Dermis blood vessel endothelial cell (primary cell): ENCODE measurements at regions not wholly inside any gene's neighbourhood (a gene's known extent, or its start where the extent isn't known, plus 50 kb on each side); places are given as distances from the start of the nearest gene placed in this dataset.

Source experiments
- DNase-seq: peaks from one replicate; pipeline ENCODE4 v3.0.0; 2010

GRCh38 chr4:18294021-18294420 is 272.5 kb upstream of the LCORL start:
- no peak for DNase-seq

GRCh38 chr4:18292411-18292810 is 270.9 kb upstream of the LCORL start:
- DNase-seq = no peak

- DNase-seq = no peak
These were observed 270.4 kb upstream of the LCORL start for GRCh38 chr4:18291981-18292380.

GRCh38 chr4:18291256-18291655 is 269.7 kb upstream of the LCORL start:
- no peak for DNase-seq

GRCh38 chr4:18285357-18285756 is 263.8 kb upstream of the LCORL start:
- DNase-seq = no peak

GRCh38 chr4:18278244-18278643 is 256.7 kb upstream of the LCORL start:
- DNase-seq = no peak

GRCh38 chr4:18262832-18263231 is 241.3 kb upstream of the LCORL start:
- DNase-seq = no peak

- DNase-seq = no peak
These were observed 230.5 kb upstream of the LCORL start for GRCh38 chr4:18252052-18252451.

- DNase-seq = no peak
These were observed 229.0 kb upstream of the LCORL start for GRCh38 chr4:18250564-18250963.

GRCh38 chr4:18248611-18249010 is 227.1 kb upstream of the LCORL start:
- no peak for DNase-seq

GRCh38 chr4:18247189-18247588 is 225.6 kb upstream of the LCORL start:
- no peak for DNase-seq

GRCh38 chr4:18242919-18243693 is 221.6 kb upstream of the LCORL start:
- no peak for DNase-seq

GRCh38 chr4:18241727-18242126 is 220.2 kb upstream of the LCORL start:
- DNase-seq = no peak

- no peak for DNase-seq
These were observed 212.6 kb upstream of the LCORL start for GRCh38 chr4:18234108-18234507.

GRCh38 chr4:18231726-18232125 is 210.2 kb upstream of the LCORL start:
- no peak for DNase-seq

- no peak for DNase-seq
These were observed 206.3 kb upstream of the LCORL start for GRCh38 chr4:18227880-18228279.

- no peak for DNase-seq
These were observed 193.0 kb upstream of the LCORL start for GRCh38 chr4:18214411-18215055.

- no peak for DNase-seq
These were observed 192.1 kb upstream of the LCORL start for GRCh38 chr4:18213576-18214198.

GRCh38 chr4:18209448-18209847 is 187.9 kb upstream of the LCORL start:
- DNase-seq = no peak

- no peak for DNase-seq
These were observed 182.4 kb upstream of the LCORL start for GRCh38 chr4:18203966-18204365.

- no peak for DNase-seq
These were observed 180.9 kb upstream of the LCORL start for GRCh38 chr4:18202486-18202885.

GRCh38 chr4:18201885-18202284 is 180.3 kb upstream of the LCORL start:
- DNase-seq = no peak

GRCh38 chr4:18198653-18199052 is 177.1 kb upstream of the LCORL start:
- no peak for DNase-seq

- DNase-seq = no peak
These were observed 175.9 kb upstream of the LCORL start for GRCh38 chr4:18197467-18197866.
